CD14-positive monocyte (primary cell): ENCODE measurements at regions not wholly inside any gene's neighbourhood (a gene's known extent, or its start where the extent isn't known, plus 50 kb on each side); places are given as distances from the start of the nearest gene placed in this dataset.
A peak's percentile ranks its signal among the peaks of the same experiment; 100 is the strongest.

Experiments used
- DNase-seq, 3 donors: peaks; one replicate each; pipeline ENCODE4 v3.0.0-alpha.2; 2011 to 2022
- H2AFZ ChIP-seq: 2 replicates; pipeline ENCODE4 v1.6.0; 2012; ENCODE audit warnings: mild to moderate bottlenecking, low read depth, low read length, inconsistent platforms; ENCODE audit not compliant: insufficient read depth, poor library complexity, severe bottlenecking
- H3K27ac ChIP-seq, 2 donors: 1 replicate in 1 of 2; 2 replicates in 1 of 2; pipeline ENCODE4 v1.5.1; 2012 to 2013; ENCODE audit warnings: low read length in 2 of 2, control low read depth in 1 of 2, inconsistent platforms in 1 of 2, low read depth in 1 of 2, mild to moderate bottlenecking in 1 of 2
- H3K27me3 ChIP-seq, 2 donors: one replicate each; pipeline versions ENCODE4 v1.6.0 to v1.6.1; 2011 to 2013; ENCODE audit warnings: low read length in 2 of 2; ENCODE audit not compliant: control insufficient read depth in 2 of 2, insufficient read depth in 2 of 2
- H3K36me3 ChIP-seq, 2 donors: replicated peaks in 1 of 2; 1 replicate in 1 of 2; 2 replicates in 1 of 2; pipeline versions ENCODE4 v1.5.1 to v1.6.1; 2012 to 2013; ENCODE audit warnings: low read length in 2 of 2, control low read depth in 1 of 2, inconsistent platforms in 1 of 2, mild to moderate bottlenecking in 1 of 2; ENCODE audit not compliant: insufficient read depth in 2 of 2, control insufficient read depth in 1 of 2
- H3K4me1 ChIP-seq, 2 donors: 1 replicate in 1 of 2; 2 replicates in 1 of 2; pipeline versions ENCODE4 v1.5.1 to v1.6.1; 2012 to 2013; ENCODE audit warnings: low read length in 2 of 2, control low read depth in 1 of 2, inconsistent platforms in 1 of 2, mild to moderate bottlenecking in 1 of 2, moderate library complexity in 1 of 2; ENCODE audit not compliant: insufficient read depth in 2 of 2, control insufficient read depth in 1 of 2
- H3K4me2 ChIP-seq: replicated peaks from 2 replicates; pipeline ENCODE3; 2012; ENCODE audit warnings: low read length, moderate library complexity, mild to moderate bottlenecking; ENCODE audit not compliant: poor library complexity, severe bottlenecking; ENCODE audit errors: extremely low read depth
- H3K4me3 ChIP-seq, 3 experiments: fragments of 200-600 bp in 1 of 3; sonication (generic) in 1 of 3; replicated peaks in 1 of 3; 1 replicate in 2 of 3; 2 replicates in 1 of 3; pipeline ENCODE4 v1.5.1; 2011 to 2013; ENCODE audit warnings: low read length in 3 of 3, mild to moderate bottlenecking in 3 of 3, control low read depth in 2 of 3, low read depth in 2 of 3, inconsistent platforms in 1 of 3, moderate library complexity in 1 of 3
- H3K79me2 ChIP-seq: 2 replicates; pipeline ENCODE4 v1.6.0; 2012; ENCODE audit warnings: mild to moderate bottlenecking, control low read depth, inconsistent platforms, low read length, moderate library complexity; ENCODE audit not compliant: insufficient read depth
- H3K9ac ChIP-seq: 2 replicates; pipeline ENCODE4 v1.6.0; 2017; ENCODE audit warnings: low read length, mild to moderate bottlenecking; ENCODE audit not compliant: insufficient read depth, poor library complexity, severe bottlenecking
- H3K9me3 ChIP-seq, 2 donors: replicated peaks in 1 of 2; 1 replicate in 1 of 2; 2 replicates in 1 of 2; pipeline versions ENCODE4 v1.5.1 to v1.6.1; 2012 to 2013; ENCODE audit warnings: low read length in 2 of 2, control low read depth in 1 of 2; ENCODE audit not compliant: control insufficient read depth in 1 of 2, insufficient read depth in 1 of 2
- H4K20me1 ChIP-seq: 2 replicates; pipeline ENCODE4 v1.6.0; 2012; ENCODE audit warnings: mild to moderate bottlenecking, low read length, control low read depth, moderate library complexity; ENCODE audit not compliant: insufficient read depth
- H3K27ac Mint-ChIP-seq, 7 donors: one replicate each; pipeline ENCODE4 v1.8.0; 2020; ENCODE audit warnings: mild to moderate bottlenecking in 7 of 7, mixed read lengths in 7 of 7, moderate library complexity in 6 of 7, inconsistent platforms in 2 of 7
- H3K27me3 Mint-ChIP-seq, 3 donors: one replicate each; pipeline ENCODE4 v1.8.0; 2021 to 2022; ENCODE audit warnings: low read depth in 3 of 3, mild to moderate bottlenecking in 3 of 3, mixed read lengths in 3 of 3, moderate library complexity in 3 of 3, inconsistent platforms in 1 of 3
- H3K36me3 Mint-ChIP-seq, 2 donors: one replicate each; pipeline ENCODE4 v1.8.0; 2020; ENCODE audit warnings: mixed read lengths in 2 of 2, inconsistent platforms in 1 of 2, mild to moderate bottlenecking in 1 of 2
- H3K4me1 Mint-ChIP-seq: one replicate; pipeline ENCODE4 v1.8.0; 2020; ENCODE audit warnings: mild to moderate bottlenecking, mixed read lengths
- H3K4me3 Mint-ChIP-seq, 2 donors: one replicate each; pipeline ENCODE4 v1.8.0; 2020; ENCODE audit warnings: mild to moderate bottlenecking in 2 of 2, mixed read lengths in 2 of 2, moderate library complexity in 1 of 2
- H3K9me3 Mint-ChIP-seq, 7 donors: one replicate each; pipeline ENCODE4 v1.8.0; 2020 to 2022; ENCODE audit warnings: mixed read lengths in 7 of 7, mild to moderate bottlenecking in 6 of 7, moderate library complexity in 6 of 7, inconsistent platforms in 2 of 7
- WGBS: methylation state at CpG from one replicate; pipeline ENCODE4 v1.1.5; 2013; ENCODE audit warnings: missing lambda C conversion rate; ENCODE audit not compliant: insufficient coverage; 5-methylcytosine and 5-hydroxymethylcytosine counted together
- intact Hi-C, 2 donors: fragments of 100-400 bp; cut with micrococcal nuclease; formaldehyde crosslinking; loops; one replicate each; pipeline versions ENCODE4 v1.15.0 to v1.15.1; 2023
- TF ChIP-seq, protein P1 (sequence below): fragments of 200-600 bp; IDR thresholded peaks from one replicate; pipeline ENCODE4 v1.8.0; 2022; ENCODE audit warnings: antibody characterized with exemption, mild to moderate bottlenecking

DNA sequence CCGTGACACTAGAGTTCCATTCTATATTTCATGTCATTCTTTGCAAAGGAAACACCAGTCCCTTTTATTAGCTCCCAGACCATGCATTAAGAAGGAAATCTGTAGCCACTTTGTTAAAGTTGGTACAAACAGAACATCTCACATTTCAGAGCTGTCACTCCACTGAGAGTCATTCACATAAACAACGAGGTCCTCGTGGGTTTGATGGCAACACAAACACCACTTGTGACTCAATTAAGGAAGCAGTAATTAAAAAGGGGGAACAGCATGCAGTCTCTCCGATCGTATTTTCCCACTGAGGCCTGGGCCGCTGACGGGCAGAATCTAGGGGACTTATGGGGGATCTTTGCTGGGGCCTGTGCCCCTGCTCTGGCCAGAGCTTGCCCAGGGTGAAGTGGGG is 94.2 kb upstream of the ZNF618 start:
- peak; percentile 20 to 50 (median 33) for DNase-seq
- Histone ChIP-seq H3K9me3 (peaks cover 0 to 3% of the 10 kb centered on the region in 2 donors), H3K36me3 (no peaks in the 10 kb centered on the region), H3K4me1 (peaks cover 11 to 15% of the 10 kb centered on the region in 2 donors), H3K4me3 (no peak overlapping the region), H2AFZ (peak overlapping the region; percentile 6), H3K4me2 (no peak overlapping the region), H3K27me3 (no peaks in the 10 kb centered on the region), H3K27ac (no peak overlapping the region), H3K79me2 (no peaks in the 10 kb centered on the region), H4K20me1 (no peaks in the 10 kb centered on the region), H3K9ac (no peak overlapping the region)
- H3K36me3 Mint-ChIP-seq = no peaks in the 10 kb centered on the region
- intact Hi-C loops = no loop called here
- WGBS = no CpG with 5 or more reads among the region's 7 CpGs
- peaks cover 2 to 6% (median 5%) of the 10 kb centered on the region in 3 donors for H3K27me3 Mint-ChIP-seq
- peak overlapping the region in 2 of 7 donors; percentile 19 to 44 for H3K27ac Mint-ChIP-seq
- H3K4me1 Mint-ChIP-seq = peaks cover 23% of the 10 kb centered on the region
- H3K9me3 Mint-ChIP-seq = peaks cover 0 to 5% (median 0%) of the 10 kb centered on the region in 7 donors
- peak overlapping the region in 1 of 2 donors; percentile 73 for H3K4me3 Mint-ChIP-seq
- TF ChIP-seq, protein P1, sequence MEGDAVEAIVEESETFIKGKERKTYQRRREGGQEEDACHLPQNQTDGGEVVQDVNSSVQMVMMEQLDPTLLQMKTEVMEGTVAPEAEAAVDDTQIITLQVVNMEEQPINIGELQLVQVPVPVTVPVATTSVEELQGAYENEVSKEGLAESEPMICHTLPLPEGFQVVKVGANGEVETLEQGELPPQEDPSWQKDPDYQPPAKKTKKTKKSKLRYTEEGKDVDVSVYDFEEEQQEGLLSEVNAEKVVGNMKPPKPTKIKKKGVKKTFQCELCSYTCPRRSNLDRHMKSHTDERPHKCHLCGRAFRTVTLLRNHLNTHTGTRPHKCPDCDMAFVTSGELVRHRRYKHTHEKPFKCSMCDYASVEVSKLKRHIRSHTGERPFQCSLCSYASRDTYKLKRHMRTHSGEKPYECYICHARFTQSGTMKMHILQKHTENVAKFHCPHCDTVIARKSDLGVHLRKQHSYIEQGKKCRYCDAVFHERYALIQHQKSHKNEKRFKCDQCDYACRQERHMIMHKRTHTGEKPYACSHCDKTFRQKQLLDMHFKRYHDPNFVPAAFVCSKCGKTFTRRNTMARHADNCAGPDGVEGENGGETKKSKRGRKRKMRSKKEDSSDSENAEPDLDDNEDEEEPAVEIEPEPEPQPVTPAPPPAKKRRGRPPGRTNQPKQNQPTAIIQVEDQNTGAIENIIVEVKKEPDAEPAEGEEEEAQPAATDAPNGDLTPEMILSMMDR = no peak

DNA sequence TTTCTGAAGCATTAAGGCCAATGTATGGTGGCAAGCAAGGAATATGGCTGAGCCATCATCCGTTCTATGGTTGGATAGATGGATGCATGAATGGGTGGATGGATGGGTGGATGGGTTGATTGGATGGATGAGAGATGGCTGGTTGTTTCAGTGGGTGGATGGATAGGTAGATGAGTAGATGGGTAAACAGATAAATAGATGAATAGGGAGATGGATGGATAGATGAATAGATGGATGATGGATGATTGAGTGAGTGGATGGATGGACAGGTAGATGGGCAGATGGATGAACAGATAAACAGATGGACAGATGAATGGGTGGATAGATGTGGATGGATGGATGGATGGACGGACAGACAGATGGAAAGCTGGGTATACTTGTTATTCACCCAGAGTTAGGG is 92.6 kb upstream of the ZNF618 start:
- Histone ChIP-seq H3K36me3 (no peaks in the 10 kb centered on the region), H3K27ac (no peak overlapping the region), H3K27me3 (no peaks in the 10 kb centered on the region), H3K4me3 (no peak overlapping the region), H3K4me2 (no peak overlapping the region), H4K20me1 (no peaks in the 10 kb centered on the region), H3K4me1 (peaks cover 11 to 15% of the 10 kb centered on the region in 2 donors), H3K9ac (no peak overlapping the region), H3K9me3 (no peaks in the 10 kb centered on the region), H3K79me2 (no peaks in the 10 kb centered on the region), H2AFZ (no peak overlapping the region)
- intact Hi-C loops = no loop called here
- DNase-seq = no peak
- Mint-ChIP-seq H3K4me1 (peaks cover 23% of the 10 kb centered on the region), H3K4me3 (no peak overlapping the region), H3K9me3 (peaks cover 0 to 3% (median 0%) of the 10 kb centered on the region in 7 donors), H3K27ac (peak overlapping the region in 1 of 7 donors; percentile 16), H3K36me3 (no peaks in the 10 kb centered on the region), H3K27me3 (peaks cover 2 to 7% (median 6%) of the 10 kb centered on the region in 3 donors)
- WGBS = 100% methylated on average over 2 of the region's 2 CpGs
- TF ChIP-seq, protein P1 = no peak
